PC-3 (cell line): ENCODE measurements at regions not wholly inside any gene's neighbourhood (a gene's known extent, or its start where the extent isn't known, plus 50 kb on each side); places are given as distances from the start of the nearest gene placed in this dataset.
A peak's percentile ranks its signal among the peaks of the same experiment; 100 is the strongest.
"Not testable (repeated sequence)": the region's sequence is repeated elsewhere in the genome, so short reads cannot be mapped to it uniquely, and the experiment has no call there.

Experiments used
- ATAC-seq: fragments of 200-7000 bp; cut with Tn5 transposase; 2 replicates; pipeline ENCODE4 v1.9.1; 2020; ENCODE audit warnings: mild to moderate bottlenecking, moderate library complexity
- BruUV-seq: library from RNA; stranded (reverse); fragments of 400-500 nt; replicated peaks from 2 replicates; lab custom pipeline; 2021; lab: Mats Ljungman, UMichigan
- CTCF ChIA-PET: fragments of 300-600 bp; sonication (Branson Sonifier 250); formaldehyde crosslinking; loops from one replicate; lab custom pipeline; 2022; ENCODE audit warnings: antibody characterized with exemption; lab: Charles Lee
- POLR2A ChIA-PET: fragments of 300-600 bp; sonication (Branson Sonifier 250); formaldehyde crosslinking; loops from one replicate; lab custom pipeline; 2022; ENCODE audit warnings: antibody characterized with exemption; ENCODE audit not compliant: unreplicated experiment; lab: Charles Lee
- DNase-seq: peaks from one replicate; pipeline ENCODE4 v3.0.0-alpha.2; 2015
- H2AFZ ChIP-seq: fragments of 300-600 bp; sonication (generic); 2 replicates; pipeline ENCODE4 v1.6.0; 2016; ENCODE audit warnings: antibody characterized with exemption, low read length
- H3F3A ChIP-seq: fragments of 300-600 bp; sonication (generic); one replicate; pipeline ENCODE4 v1.6.0; 2017; ENCODE audit warnings: antibody characterized with exemption, low read length, control low read depth, mild to moderate bottlenecking; ENCODE audit not compliant: unreplicated experiment
- H3K27ac ChIP-seq: fragments of 300-600 bp; sonication (generic); 2 replicates; pipeline ENCODE4 v1.5.1; 2016; ENCODE audit warnings: mild to moderate bottlenecking, low read length
- H3K27me3 ChIP-seq: fragments of 300-600 bp; sonication (generic); 2 replicates; pipeline ENCODE4 v1.6.1; 2016; ENCODE audit warnings: low read length, mixed read lengths
- H3K36me3 ChIP-seq: fragments of 300-600 bp; sonication (generic); 2 replicates; pipeline ENCODE4 v1.6.1; 2016; ENCODE audit warnings: low read depth, mixed run types, low read length, mixed read lengths
- H3K4me1 ChIP-seq: fragments of 300-600 bp; sonication (generic); 2 replicates; pipeline ENCODE4 v1.5.1; 2016; ENCODE audit warnings: low read length; ENCODE audit not compliant: insufficient read depth
- H3K4me2 ChIP-seq: fragments of 300-600 bp; sonication (generic); 2 replicates; pipeline ENCODE4 v1.6.0; 2016; ENCODE audit warnings: low read length
- H3K4me3 ChIP-seq: fragments of 300-600 bp; sonication (generic); 2 replicates; pipeline ENCODE4 v1.5.1; 2016; ENCODE audit warnings: mild to moderate bottlenecking, low read length, mixed read lengths
- H3K79me2 ChIP-seq: fragments of 300-600 bp; sonication (generic); 2 replicates; pipeline ENCODE4 v1.6.1; 2017; ENCODE audit warnings: low read length, mixed read lengths
- H3K9ac ChIP-seq: fragments of 300-600 bp; sonication (generic); 2 replicates; pipeline ENCODE4 v1.6.0; 2016; ENCODE audit warnings: mild to moderate bottlenecking, low read length
- H3K9me2 ChIP-seq: fragments of 300-600 bp; sonication (generic); replicated peaks from 2 replicates; pipeline ENCODE4 v1.6.1; 2016; ENCODE audit warnings: mixed run types, low read length, mixed read lengths
- H3K9me3 ChIP-seq: fragments of 300-600 bp; sonication (generic); 2 replicates; pipeline ENCODE4 v1.6.1; 2016; ENCODE audit warnings: low read length, mixed read lengths
- H4K20me1 ChIP-seq: fragments of 300-600 bp; sonication (generic); 2 replicates; pipeline ENCODE4 v1.6.1; 2016; ENCODE audit warnings: low read length, mixed read lengths
- CTCF ChIP-seq: fragments of 300-600 bp; sonication (generic); conservative IDR thresholded peaks from 2 replicates; pipeline ENCODE4 v1.5.1; 2017; ENCODE audit warnings: antibody characterized with exemption, low read depth, mild to moderate bottlenecking, low read length
- EZH2 ChIP-seq: fragments of 300-600 bp; sonication (generic); IDR thresholded peaks from one replicate; pipeline ENCODE4 v1.6.1; 2017; ENCODE audit warnings: antibody characterized with exemption, mild to moderate bottlenecking, low read length; ENCODE audit not compliant: unreplicated experiment
- EZH2phosphoT487 ChIP-seq: fragments of 300-600 bp; sonication (generic); IDR thresholded peaks from 2 replicates; pipeline ENCODE4 v1.6.1; 2018; ENCODE audit warnings: mild to moderate bottlenecking, antibody characterized with exemption, low read length, borderline replicate concordance
- intact Hi-C: fragments of 100-400 bp; cut with micrococcal nuclease; formaldehyde crosslinking; loops from 2 replicates; pipeline ENCODE4 v1.9.0; 2023

GRCh38 chr4:27123769-27124124, 263.1 kb downstream of the STIM2 start:
- Histone ChIP-seq H3K4me2 (peak overlapping the region; percentile 50; the same call in 1 of the 2 replicates), H3K4me1 (peaks cover 24% of the 10 kb centered on the region), H3K9me3 (no peaks in the 10 kb centered on the region), H4K20me1 (no peaks in the 10 kb centered on the region), H3K79me2 (no peaks in the 10 kb centered on the region), H3K27ac (no peak overlapping the region; the same call in 1 of the 2 replicates), H3K27me3 (no peaks in the 10 kb centered on the region), H3K9ac (no peak overlapping the region), H3K4me3 (no peak overlapping the region), H3K9me2 (no peaks in the 10 kb centered on the region), H3K36me3 (no peaks in the 10 kb centered on the region), H2AFZ (no peak overlapping the region), H3F3A (no peaks in the 10 kb centered on the region)
- no TSS peak for BruUV-seq
- DNase-seq (no peak), ATAC-seq (no peak)
- TF ChIP-seq EZH2phosphoT487 (no peak), EZH2 (no peak), CTCF (no peak)
- ChIA-PET CTCF (no interaction called here), POLR2A (no interaction called here)
- intact Hi-C loops = no loop called here

- H3K9me2 ChIP-seq, BruUV-seq, H2AFZ ChIP-seq, H3K9me3 ChIP-seq, H3K36me3 ChIP-seq, CTCF ChIA-PET, H3K9ac ChIP-seq, POLR2A ChIA-PET, H3K4me3 ChIP-seq, H3K79me2 ChIP-seq, H4K20me1 ChIP-seq, intact Hi-C loops, H3F3A ChIP-seq, H3K27me3 ChIP-seq, H3K27ac ChIP-seq: not testable (repeated sequence)
- H3K4me2 ChIP-seq = 0 out of 2 replicates have a peak overlapping the region, but pooled peaks have one; percentile 5
- H3K4me1 ChIP-seq = peaks cover 24% of the 10 kb centered on the region
- ATAC-seq = peak; percentile 60
- peak; percentile 65 for DNase-seq
These were observed 266.3 kb downstream of the STIM2 start for GRCh38 chr4:27126895-27127294.

- peaks cover 15% of the 10 kb centered on the region for H3K4me1 ChIP-seq
- H4K20me1 ChIP-seq = no peaks in the 10 kb centered on the region
- H3K9me2 ChIP-seq = no peaks in the 10 kb centered on the region
- no peaks in the 10 kb centered on the region for H3F3A ChIP-seq
- no peak overlapping the region for H3K9ac ChIP-seq
- H3K4me3 ChIP-seq = no peak overlapping the region
- no peak for ATAC-seq
- H3K27ac ChIP-seq = no peak overlapping the region
- no peaks in the 10 kb centered on the region for H3K9me3 ChIP-seq
- no peaks in the 10 kb centered on the region for H3K79me2 ChIP-seq
- no peak overlapping the region for H3K4me2 ChIP-seq
- intact Hi-C loops = no loop called here
- ChIA-PET POLR2A (no interaction called here), CTCF (no interaction called here)
- TF ChIP-seq EZH2phosphoT487 = no peak
- TF ChIP-seq EZH2 = no peak
- TF ChIP-seq CTCF = no peak
- H3K27me3 ChIP-seq = no peaks in the 10 kb centered on the region
- H2AFZ ChIP-seq = no peak overlapping the region
- BruUV-seq = no TSS peak
- DNase-seq = no peak
- H3K36me3 ChIP-seq = no peaks in the 10 kb centered on the region
These were observed 267.8 kb downstream of the STIM2 start for GRCh38 chr4:27128443-27128842.
